ENCODE measurements at regions not wholly inside any gene's neighbourhood (a gene's known extent, or its start where the extent isn't known, plus 50 kb on each side); places are given as distances from the start of the nearest gene placed in this dataset.

GRCh38 chr1:30024411-30025195 lies 698.8 kb downstream of the MATN1 start:
- no peaks in the 10 kb centered on the region for H3K36me3 ChIP-seq (ENCODE audit: insufficient read depth, low read length)
- no peak overlapping the region for H2AFZ ChIP-seq (ENCODE audit: low read length)
- H3K4me3 ChIP-seq (ENCODE audit: low read length, poor library complexity, severe bottlenecking), result no peak overlapping the region
- H3K79me2 ChIP-seq (ENCODE audit: insufficient read depth, low read length), result no peaks in the 10 kb centered on the region
- no peak for TF ChIP-seq EZH2phosphoT487 (IDR thresholded peaks at IDR 0.05; ENCODE audit: borderline replicate concordance)
- TF ChIP-seq, protein P1, sequence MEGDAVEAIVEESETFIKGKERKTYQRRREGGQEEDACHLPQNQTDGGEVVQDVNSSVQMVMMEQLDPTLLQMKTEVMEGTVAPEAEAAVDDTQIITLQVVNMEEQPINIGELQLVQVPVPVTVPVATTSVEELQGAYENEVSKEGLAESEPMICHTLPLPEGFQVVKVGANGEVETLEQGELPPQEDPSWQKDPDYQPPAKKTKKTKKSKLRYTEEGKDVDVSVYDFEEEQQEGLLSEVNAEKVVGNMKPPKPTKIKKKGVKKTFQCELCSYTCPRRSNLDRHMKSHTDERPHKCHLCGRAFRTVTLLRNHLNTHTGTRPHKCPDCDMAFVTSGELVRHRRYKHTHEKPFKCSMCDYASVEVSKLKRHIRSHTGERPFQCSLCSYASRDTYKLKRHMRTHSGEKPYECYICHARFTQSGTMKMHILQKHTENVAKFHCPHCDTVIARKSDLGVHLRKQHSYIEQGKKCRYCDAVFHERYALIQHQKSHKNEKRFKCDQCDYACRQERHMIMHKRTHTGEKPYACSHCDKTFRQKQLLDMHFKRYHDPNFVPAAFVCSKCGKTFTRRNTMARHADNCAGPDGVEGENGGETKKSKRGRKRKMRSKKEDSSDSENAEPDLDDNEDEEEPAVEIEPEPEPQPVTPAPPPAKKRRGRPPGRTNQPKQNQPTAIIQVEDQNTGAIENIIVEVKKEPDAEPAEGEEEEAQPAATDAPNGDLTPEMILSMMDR (conservative IDR thresholded peaks at IDR 0.05; ENCODE audit: low read length), result no peak
- H3F3A ChIP-seq (ENCODE audit: low read depth), result no peaks in the 10 kb centered on the region
- H3K4me1 ChIP-seq (ENCODE audit: insufficient read depth, low read length, poor library complexity, severe bottlenecking), result no peaks in the 10 kb centered on the region
- H4K20me1 ChIP-seq (ENCODE audit: insufficient read depth, low read length, poor library complexity, severe bottlenecking), result no peaks in the 10 kb centered on the region
- no peaks in the 10 kb centered on the region for H3K27me3 ChIP-seq (ENCODE audit: insufficient read depth, low read length, poor library complexity, severe bottlenecking)
- no peak overlapping the region for H3K9ac ChIP-seq (ENCODE audit: low read depth, low read length, poor library complexity, severe bottlenecking)
- no peaks in the 10 kb centered on the region for H3K9me2 ChIP-seq (replicated peaks; ENCODE audit: low read depth, low read length)
- no peaks in the 10 kb centered on the region; the same call in 1 of the 2 replicates for H3K9me3 ChIP-seq (ENCODE audit: insufficient read depth, low read depth, low read length)
- H3K4me2 ChIP-seq (ENCODE audit: low read depth, low read length, poor library complexity, severe bottlenecking), result no peak overlapping the region

- no peak for TF ChIP-seq EZH2phosphoT487 (IDR thresholded peaks at IDR 0.05; ENCODE audit: borderline replicate concordance)
- TF ChIP-seq, protein P1 (conservative IDR thresholded peaks at IDR 0.05; ENCODE audit: low read length), result no peak
- Histone ChIP-seq H3K4me2 (ENCODE audit: low read depth, low read length, poor library complexity, severe bottlenecking) (no peak overlapping the region), H3K9me2 (replicated peaks; ENCODE audit: low read depth, low read length) (no peaks in the 10 kb centered on the region), H3K36me3 (ENCODE audit: insufficient read depth, low read length) (no peaks in the 10 kb centered on the region), H4K20me1 (ENCODE audit: insufficient read depth, low read length, poor library complexity, severe bottlenecking) (no peaks in the 10 kb centered on the region), H3F3A (ENCODE audit: low read depth) (no peaks in the 10 kb centered on the region), H3K9ac (ENCODE audit: low read depth, low read length, poor library complexity, severe bottlenecking) (no peak overlapping the region), H3K79me2 (ENCODE audit: insufficient read depth, low read length) (no peaks in the 10 kb centered on the region), H3K4me1 (ENCODE audit: insufficient read depth, low read length, poor library complexity, severe bottlenecking) (no peaks in the 10 kb centered on the region), H3K27me3 (ENCODE audit: insufficient read depth, low read length, poor library complexity, severe bottlenecking) (no peaks in the 10 kb centered on the region), H3K4me3 (ENCODE audit: low read length, poor library complexity, severe bottlenecking) (no peak overlapping the region), H3K9me3 (ENCODE audit: insufficient read depth, low read depth, low read length) (no peaks in the 10 kb centered on the region; the same call in 1 of the 2 replicates), H2AFZ (ENCODE audit: low read length) (no peak overlapping the region)
Observed at GRCh38 chr1:30023339-30024022, 699.9 kb downstream of the MATN1 start.

- Histone ChIP-seq H3F3A (ENCODE audit: low read depth) (no peaks in the 10 kb centered on the region), H3K9me2 (replicated peaks; ENCODE audit: low read depth, low read length) (no peaks in the 10 kb centered on the region), H3K79me2 (ENCODE audit: insufficient read depth, low read length) (no peaks in the 10 kb centered on the region), H4K20me1 (ENCODE audit: insufficient read depth, low read length, poor library complexity, severe bottlenecking) (no peaks in the 10 kb centered on the region), H3K4me3 (ENCODE audit: low read length, poor library complexity, severe bottlenecking) (no peak overlapping the region), H3K4me1 (ENCODE audit: insufficient read depth, low read length, poor library complexity, severe bottlenecking) (no peaks in the 10 kb centered on the region), H3K36me3 (ENCODE audit: insufficient read depth, low read length) (no peaks in the 10 kb centered on the region), H3K27me3 (ENCODE audit: insufficient read depth, low read length, poor library complexity, severe bottlenecking) (no peaks in the 10 kb centered on the region), H3K9me3 (ENCODE audit: insufficient read depth, low read depth, low read length) (no peaks in the 10 kb centered on the region; the same call in 1 of the 2 replicates), H3K9ac (ENCODE audit: low read depth, low read length, poor library complexity, severe bottlenecking) (no peak overlapping the region), H2AFZ (ENCODE audit: low read length) (no peak overlapping the region), H3K4me2 (ENCODE audit: low read depth, low read length, poor library complexity, severe bottlenecking) (no peak overlapping the region)
- TF ChIP-seq EZH2phosphoT487 (IDR thresholded peaks at IDR 0.05; ENCODE audit: borderline replicate concordance), result no peak
- TF ChIP-seq, protein P1 (conservative IDR thresholded peaks at IDR 0.05; ENCODE audit: low read length), result no peak
Observed at GRCh38 chr1:30014031-30014430, 709.4 kb downstream of the MATN1 start.
